ENCODE measurements at regions not wholly inside any gene's neighbourhood (a gene's known extent, or its start where the extent isn't known, plus 50 kb on each side); places are given as distances from the start of the nearest gene placed in this dataset.

DNA sequence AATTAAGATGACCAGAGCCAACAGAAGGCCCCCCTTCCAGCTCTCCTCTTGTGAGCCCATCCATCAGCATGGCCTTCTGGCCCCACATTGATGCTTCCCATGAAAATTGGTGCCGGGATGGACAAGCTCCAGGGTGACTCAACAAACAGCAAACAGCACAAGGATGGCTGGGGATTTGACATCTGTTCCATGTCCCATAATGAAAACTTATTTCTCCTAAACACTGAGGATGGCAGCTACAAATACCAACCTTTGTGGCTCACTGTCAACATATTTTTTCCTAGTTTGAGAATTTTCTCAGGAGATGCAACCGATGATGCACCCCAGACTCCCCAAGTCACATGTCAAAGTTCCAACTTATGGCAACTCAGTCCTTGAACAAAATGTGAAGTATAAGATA, 169.6 kb upstream of the SIX2 start (continued):
- no peak for TF ChIP-seq ATF3 (IDR thresholded peaks at IDR 0.05)
- TF ChIP-seq EGR1 (IDR thresholded peaks at IDR 0.05; ENCODE audit: low read depth in 2 of 2) = no peak

GRCh38 chr2:45178359-45178758, 169.1 kb upstream of the SIX2 start:
- TF ChIP-seq FOXA2 (IDR thresholded peaks at IDR 0.05) = no peak
- no peak for TF ChIP-seq HNF4A (conservative IDR thresholded peaks at IDR 0.05)
- TF ChIP-seq NR2F2 (IDR thresholded peaks at IDR 0.05) = no peak
- TF ChIP-seq RAD21 (IDR thresholded peaks at IDR 0.05) = no peak
- no peak for TF ChIP-seq MAX (IDR thresholded peaks at IDR 0.05)
- TF ChIP-seq JUND (IDR thresholded peaks at IDR 0.05) = no peak
- no peak for TF ChIP-seq RXRA (IDR thresholded peaks at IDR 0.05)
- TF ChIP-seq YY1 (IDR thresholded peaks at IDR 0.05) = no peak
- TF ChIP-seq TAF1 (conservative IDR thresholded peaks at IDR 0.05) = no peak
- TF ChIP-seq EGR1 (IDR thresholded peaks at IDR 0.05; ENCODE audit: low read depth in 2 of 2) = no peak
- TF ChIP-seq GABPA (IDR thresholded peaks at IDR 0.05 in 1 of 2, conservative IDR thresholded peaks at IDR 0.05 in 1 of 2) = no peak
- TF ChIP-seq, protein P1, sequence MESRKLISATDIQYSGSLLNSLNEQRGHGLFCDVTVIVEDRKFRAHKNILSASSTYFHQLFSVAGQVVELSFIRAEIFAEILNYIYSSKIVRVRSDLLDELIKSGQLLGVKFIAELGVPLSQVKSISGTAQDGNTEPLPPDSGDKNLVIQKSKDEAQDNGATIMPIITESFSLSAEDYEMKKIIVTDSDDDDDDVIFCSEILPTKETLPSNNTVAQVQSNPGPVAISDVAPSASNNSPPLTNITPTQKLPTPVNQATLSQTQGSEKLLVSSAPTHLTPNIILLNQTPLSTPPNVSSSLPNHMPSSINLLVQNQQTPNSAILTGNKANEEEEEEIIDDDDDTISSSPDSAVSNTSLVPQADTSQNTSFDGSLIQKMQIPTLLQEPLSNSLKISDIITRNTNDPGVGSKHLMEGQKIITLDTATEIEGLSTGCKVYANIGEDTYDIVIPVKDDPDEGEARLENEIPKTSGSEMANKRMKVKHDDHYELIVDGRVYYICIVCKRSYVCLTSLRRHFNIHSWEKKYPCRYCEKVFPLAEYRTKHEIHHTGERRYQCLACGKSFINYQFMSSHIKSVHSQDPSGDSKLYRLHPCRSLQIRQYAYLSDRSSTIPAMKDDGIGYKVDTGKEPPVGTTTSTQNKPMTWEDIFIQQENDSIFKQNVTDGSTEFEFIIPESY (IDR thresholded peaks at IDR 0.05) = no peak
- TF ChIP-seq REST (IDR thresholded peaks at IDR 0.05) = no peak
- TF ChIP-seq FOXA1 (IDR thresholded peaks at IDR 0.05) = no peak
- TF ChIP-seq HNF4G (IDR thresholded peaks at IDR 0.05) = no peak
- no peak for TF ChIP-seq CTCF (IDR thresholded peaks at IDR 0.05; ENCODE audit: low read depth, low read length, missing input control)
- no peak for TF ChIP-seq SP1 (IDR thresholded peaks at IDR 0.05)
- Histone ChIP-seq H3K9ac (ENCODE audit: low read depth in 1 of 2, low read length in 2 of 2) (no peak overlapping the region), H3K4me1 (ENCODE audit: control insufficient read depth in 4 of 4, insufficient read depth in 4 of 4, low read length in 3 of 4) (no peaks in the 10 kb centered on the region), H3K36me3 (ENCODE audit: control insufficient read depth in 4 of 4, insufficient read depth in 3 of 4, low read depth in 1 of 4, low read length in 3 of 4) (no peaks in the 10 kb centered on the region), H3K27ac (ENCODE audit: low read depth in 1 of 2, low read length in 2 of 2) (no peak overlapping the region), H3K9me3 (ENCODE audit: control insufficient read depth in 4 of 4, low read length in 3 of 4) (no peaks in the 10 kb centered on the region), H3K27me3 (ENCODE audit: control insufficient read depth in 4 of 4, insufficient read depth in 4 of 4, low read length in 3 of 4) (no peaks in the 10 kb centered on the region), H3K4me3 (ENCODE audit: low read depth in 1 of 3, low read length in 3 of 3) (no peak overlapping the region)
- 75% methylated on average over 1 of the region's 1 CpG for WGBS
- no peak for DNase-seq (ENCODE audit: low spot score)
